GM12865 (cell line): ENCODE measurements at regions not wholly inside any gene's neighbourhood (a gene's known extent, or its start where the extent isn't known, plus 50 kb on each side); places are given as distances from the start of the nearest gene placed in this dataset.

Source experiments
- DNase-seq: peaks from one replicate; pipeline ENCODE4 v3.0.0; 2010; ENCODE audit warnings: low read depth
- H3K4me3 ChIP-seq: 2 replicates; pipeline ENCODE4 v1.5.1; 2011; ENCODE audit warnings: mild to moderate bottlenecking, low read depth, low read length, control low read depth
- CTCF ChIP-seq: IDR thresholded peaks from 2 replicates; pipeline ENCODE4 v1.5.1; 2011; ENCODE audit warnings: low read length, control low read depth, low read depth, inconsistent platforms; ENCODE audit not compliant: insufficient read depth; ENCODE audit errors: missing control alignments

GRCh38 chr2:189937691-189938090, 124.8 kb downstream of the MSTN start:
- H3K4me3 ChIP-seq = no peak overlapping the region
- no peak for TF ChIP-seq CTCF

DNA sequence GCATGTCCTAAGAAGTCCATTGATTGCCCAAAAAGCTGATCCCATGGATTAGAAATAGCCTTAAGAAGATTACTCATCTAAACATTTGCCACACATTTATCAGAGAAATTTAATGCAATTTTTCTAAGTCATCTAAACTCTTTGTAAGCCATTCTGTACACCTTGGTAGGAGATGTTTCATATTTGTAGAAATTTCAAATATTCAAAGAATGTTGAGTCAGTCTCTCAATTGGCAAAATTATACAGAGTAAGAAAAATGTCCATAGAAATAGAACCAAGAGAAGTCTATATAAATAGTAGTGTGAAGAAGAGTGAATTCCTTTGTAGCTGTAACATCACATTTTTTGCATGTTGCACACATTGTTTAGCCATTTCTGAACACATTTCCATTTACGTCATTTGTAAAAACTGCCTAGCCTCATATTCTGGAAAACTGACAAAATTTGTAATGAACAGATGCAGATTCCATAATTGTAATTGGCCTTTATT, 128.6 kb downstream of the MSTN start:
- TF ChIP-seq CTCF = no peak
- DNase-seq = no peak
- H3K4me3 ChIP-seq = no peak overlapping the region

More at GRCh38 chr2:189937691-189938090, 124.8 kb downstream of the MSTN start:
- DNase-seq = no peak

DNA sequence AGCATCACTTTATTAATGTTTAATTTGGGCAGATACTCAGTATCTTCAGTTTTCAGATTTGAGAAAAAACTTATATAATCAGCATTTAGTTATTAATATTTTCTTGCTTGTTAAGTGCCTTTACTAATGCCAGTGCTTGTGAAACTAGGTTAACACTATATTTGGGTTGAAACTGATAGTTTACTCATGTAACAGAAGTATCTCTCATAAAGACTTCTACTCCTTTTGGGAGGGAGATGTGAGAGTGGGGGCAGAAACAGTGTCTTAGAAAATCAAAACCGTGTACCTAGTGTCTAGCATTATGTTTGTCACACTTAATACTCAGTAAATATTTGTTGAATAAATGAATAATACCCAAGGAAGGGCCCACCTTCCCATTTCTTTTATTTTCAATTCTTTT, 129.5 kb downstream of the MSTN start:
- DNase-seq = peak; percentile 77
- H3K4me3 ChIP-seq = no peak overlapping the region
- TF ChIP-seq CTCF = no peak

GRCh38 chr2:189927823-189928222, 134.7 kb downstream of the MSTN start:
- no peak overlapping the region for H3K4me3 ChIP-seq
- TF ChIP-seq CTCF = no peak

More at GRCh38 chr2:189927823-189928222, 134.7 kb downstream of the MSTN start:
- DNase-seq = no peak
